ENCODE measurements at regions not wholly inside any gene's neighbourhood (a gene's known extent, or its start where the extent isn't known, plus 50 kb on each side); places are given as distances from the start of the nearest gene placed in this dataset.

DNA sequence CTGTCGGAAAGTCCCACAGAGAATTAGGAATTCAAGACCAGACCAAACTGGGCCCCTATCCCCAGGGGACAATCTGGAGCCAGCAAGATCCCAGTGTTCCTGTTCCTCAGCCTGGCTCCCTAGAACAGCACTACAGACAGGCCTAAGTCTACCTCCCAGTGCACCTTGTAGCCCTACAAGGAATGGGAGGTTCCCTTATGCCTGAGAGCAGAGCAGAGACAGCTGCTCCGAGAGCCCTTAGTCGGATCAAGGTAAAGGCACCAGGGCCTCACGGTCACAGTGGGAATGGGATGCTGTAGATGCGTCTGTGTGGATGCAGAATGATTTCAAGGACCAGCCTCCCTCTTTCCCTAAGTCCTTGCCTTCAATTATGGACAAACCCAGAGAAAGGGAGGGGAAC lies 204.5 kb upstream of the STXBP5 start:
- TF ChIP-seq, protein P1, sequence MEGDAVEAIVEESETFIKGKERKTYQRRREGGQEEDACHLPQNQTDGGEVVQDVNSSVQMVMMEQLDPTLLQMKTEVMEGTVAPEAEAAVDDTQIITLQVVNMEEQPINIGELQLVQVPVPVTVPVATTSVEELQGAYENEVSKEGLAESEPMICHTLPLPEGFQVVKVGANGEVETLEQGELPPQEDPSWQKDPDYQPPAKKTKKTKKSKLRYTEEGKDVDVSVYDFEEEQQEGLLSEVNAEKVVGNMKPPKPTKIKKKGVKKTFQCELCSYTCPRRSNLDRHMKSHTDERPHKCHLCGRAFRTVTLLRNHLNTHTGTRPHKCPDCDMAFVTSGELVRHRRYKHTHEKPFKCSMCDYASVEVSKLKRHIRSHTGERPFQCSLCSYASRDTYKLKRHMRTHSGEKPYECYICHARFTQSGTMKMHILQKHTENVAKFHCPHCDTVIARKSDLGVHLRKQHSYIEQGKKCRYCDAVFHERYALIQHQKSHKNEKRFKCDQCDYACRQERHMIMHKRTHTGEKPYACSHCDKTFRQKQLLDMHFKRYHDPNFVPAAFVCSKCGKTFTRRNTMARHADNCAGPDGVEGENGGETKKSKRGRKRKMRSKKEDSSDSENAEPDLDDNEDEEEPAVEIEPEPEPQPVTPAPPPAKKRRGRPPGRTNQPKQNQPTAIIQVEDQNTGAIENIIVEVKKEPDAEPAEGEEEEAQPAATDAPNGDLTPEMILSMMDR (IDR thresholded peaks at IDR 0.05; ENCODE audit: insufficient read depth, low read length) = no peak
- TF ChIP-seq POLR2AphosphoS5 (IDR thresholded peaks at IDR 0.05; ENCODE audit: low read depth) (no peak), REST (IDR thresholded peaks at IDR 0.05; ENCODE audit: insufficient replicate concordance, low read depth) (no peak)
